C4-2B (cell line): ENCODE measurements at regions not wholly inside any gene's neighbourhood (a gene's known extent, or its start where the extent isn't known, plus 50 kb on each side); places are given as distances from the start of the nearest gene placed in this dataset.

Source experiments
- H3K27ac ChIP-seq: fragments of 450-650 bp; 2 replicates; pipeline ENCODE4 v1.5.1; 2017
- ZFX ChIP-seq: fragments of 450-650 bp; IDR thresholded peaks from 2 replicates; pipeline ENCODE4 v1.6.1; 2017
- TF ChIP-seq, protein P1 (sequence below): fragments of 450-650 bp; conservative IDR thresholded peaks from 2 replicates; pipeline ENCODE4 v1.5.1; 2017; ENCODE audit warnings: mild to moderate bottlenecking

GRCh38 chr7:85306115-85306514, 119.3 kb upstream of the SEMA3D start:
- no peak overlapping the region for H3K27ac ChIP-seq
- TF ChIP-seq ZFX, result no peak
- TF ChIP-seq, protein P1, sequence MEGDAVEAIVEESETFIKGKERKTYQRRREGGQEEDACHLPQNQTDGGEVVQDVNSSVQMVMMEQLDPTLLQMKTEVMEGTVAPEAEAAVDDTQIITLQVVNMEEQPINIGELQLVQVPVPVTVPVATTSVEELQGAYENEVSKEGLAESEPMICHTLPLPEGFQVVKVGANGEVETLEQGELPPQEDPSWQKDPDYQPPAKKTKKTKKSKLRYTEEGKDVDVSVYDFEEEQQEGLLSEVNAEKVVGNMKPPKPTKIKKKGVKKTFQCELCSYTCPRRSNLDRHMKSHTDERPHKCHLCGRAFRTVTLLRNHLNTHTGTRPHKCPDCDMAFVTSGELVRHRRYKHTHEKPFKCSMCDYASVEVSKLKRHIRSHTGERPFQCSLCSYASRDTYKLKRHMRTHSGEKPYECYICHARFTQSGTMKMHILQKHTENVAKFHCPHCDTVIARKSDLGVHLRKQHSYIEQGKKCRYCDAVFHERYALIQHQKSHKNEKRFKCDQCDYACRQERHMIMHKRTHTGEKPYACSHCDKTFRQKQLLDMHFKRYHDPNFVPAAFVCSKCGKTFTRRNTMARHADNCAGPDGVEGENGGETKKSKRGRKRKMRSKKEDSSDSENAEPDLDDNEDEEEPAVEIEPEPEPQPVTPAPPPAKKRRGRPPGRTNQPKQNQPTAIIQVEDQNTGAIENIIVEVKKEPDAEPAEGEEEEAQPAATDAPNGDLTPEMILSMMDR, result no peak

GRCh38 chr7:85294176-85294575, 107.3 kb upstream of the SEMA3D start:
- no peak overlapping the region for H3K27ac ChIP-seq
- TF ChIP-seq, protein P1, result no peak
- no peak for TF ChIP-seq ZFX

DNA sequence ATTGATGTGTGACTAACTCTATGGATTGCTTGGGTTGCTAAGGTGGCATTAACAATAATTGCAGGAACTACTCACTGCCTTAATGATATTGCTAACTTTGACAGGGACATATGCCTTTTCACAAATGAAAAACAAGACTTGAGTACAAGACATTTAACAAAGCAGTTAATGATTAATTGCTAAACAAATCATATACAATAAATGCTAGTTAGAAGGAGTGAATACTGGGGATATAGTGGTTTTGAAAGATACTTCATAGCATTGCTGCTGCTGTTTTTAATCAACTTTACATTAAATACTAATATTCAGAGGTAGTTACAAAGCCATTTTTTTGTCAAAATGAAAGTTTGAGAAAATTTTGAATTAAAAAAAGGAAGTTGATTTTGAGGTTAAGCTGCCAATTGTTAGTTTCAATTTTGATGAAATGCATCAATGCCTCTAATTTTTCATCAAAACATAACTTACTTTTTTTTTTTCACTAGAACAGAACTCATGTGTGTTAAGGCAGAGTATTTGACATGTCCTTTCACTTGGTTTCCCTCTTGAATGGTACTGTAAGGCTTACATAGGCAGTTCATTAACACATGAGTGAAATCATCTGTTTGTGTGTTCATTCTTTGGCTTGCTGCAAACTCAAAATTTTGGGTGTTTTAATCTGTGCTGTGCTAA, 106.2 kb upstream of the SEMA3D start:
- TF ChIP-seq, protein P1, result no peak
- TF ChIP-seq ZFX, result no peak
- no peak overlapping the region for H3K27ac ChIP-seq

DNA sequence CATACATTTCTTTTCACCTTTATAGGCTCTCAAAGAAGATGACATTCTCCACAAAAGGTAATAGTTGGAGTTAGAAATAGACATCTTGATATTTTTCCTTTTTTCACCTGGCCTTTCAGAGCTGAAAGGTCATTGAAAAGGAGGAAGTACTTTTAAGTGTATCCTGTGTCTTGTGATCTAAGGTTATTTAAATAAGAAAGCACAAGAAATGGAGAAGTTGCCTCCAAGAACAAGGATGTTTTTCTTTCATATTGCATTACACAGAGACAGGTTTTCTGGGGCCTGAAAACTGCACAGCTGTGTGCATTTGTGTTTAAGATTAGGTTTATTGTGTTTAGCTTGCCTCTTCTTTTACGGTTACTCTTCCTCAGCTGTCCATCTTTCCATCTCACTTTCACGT, 103.4 kb upstream of the SEMA3D start:
- no peak for TF ChIP-seq ZFX
- TF ChIP-seq, protein P1, result no peak

DNA sequence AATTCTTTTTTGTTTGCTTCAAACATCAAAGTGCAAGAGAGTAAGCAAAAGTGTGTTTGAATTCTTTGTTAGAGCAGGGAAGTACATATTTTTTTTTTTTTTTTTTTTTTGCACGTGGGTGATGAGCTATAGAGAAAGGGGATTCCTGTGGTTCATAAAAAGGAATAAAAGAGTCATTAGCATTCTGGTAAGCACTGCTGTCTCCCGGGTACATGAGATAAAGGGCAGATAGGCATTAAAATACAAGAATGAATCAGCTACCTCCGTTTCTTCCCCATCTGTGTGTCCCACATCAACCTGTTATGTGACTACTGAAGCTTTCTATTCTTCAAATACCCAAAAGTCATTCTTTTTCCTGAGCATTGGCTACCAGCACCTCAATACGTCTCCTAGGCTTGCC, 102.4 kb upstream of the SEMA3D start:
- peak overlapping the region; percentile 45; the same call in 1 of the 2 replicates for H3K27ac ChIP-seq
- TF ChIP-seq, protein P1, result no peak
- TF ChIP-seq ZFX, result no peak

More for the DNA sequence above, 103.4 kb upstream of the SEMA3D start:
- no peak overlapping the region for H3K27ac ChIP-seq

- TF ChIP-seq, protein P1, result no peak
- H3K27ac ChIP-seq, result no peak overlapping the region
Measured at GRCh38 chr7:85287106-85287825, 100.4 kb upstream of the SEMA3D start.

DNA sequence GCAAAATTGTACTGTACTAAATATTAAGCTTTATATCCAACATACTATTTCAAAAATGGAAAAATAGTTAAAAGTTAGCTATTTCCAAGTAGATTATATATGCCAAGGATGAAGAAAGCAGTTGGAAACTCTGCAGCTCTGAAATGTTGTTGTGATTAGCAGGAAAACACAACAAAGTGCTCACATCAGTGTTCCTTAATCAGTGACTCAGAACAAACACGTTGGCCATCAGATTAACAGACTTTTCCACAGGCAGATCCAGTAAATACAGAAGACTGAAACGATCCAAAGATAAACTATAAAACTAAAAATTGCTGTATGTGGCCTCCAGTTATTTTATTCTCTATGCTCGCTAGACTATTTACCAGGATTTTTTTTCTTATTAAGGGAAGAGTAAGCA, 99.6 kb upstream of the SEMA3D start:
- no peak overlapping the region for H3K27ac ChIP-seq
- no peak for TF ChIP-seq ZFX
- TF ChIP-seq, protein P1, result no peak
